ENCODE measurements at regions not wholly inside any gene's neighbourhood (a gene's known extent, or its start where the extent isn't known, plus 50 kb on each side); places are given as distances from the start of the nearest gene placed in this dataset.

GRCh38 chr3:72217570-72217969 is 432.6 kb upstream of the PROK2 start:
- no peak for TF ChIP-seq CTCF (IDR thresholded peaks at IDR 0.05 in 4 of 5, conservative IDR thresholded peaks at IDR 0.05 in 1 of 5)
- no peak for TF ChIP-seq POLR2A (IDR thresholded peaks at IDR 0.05)

All from gastrocnemius medialis (tissue), 4 donors.